Body of pancreas (tissue), 4 donors: ENCODE measurements at regions not wholly inside any gene's neighbourhood (a gene's known extent, or its start where the extent isn't known, plus 50 kb on each side); places are given as distances from the start of the nearest gene placed in this dataset.

Experiments
- CTCF ChIP-seq, 7 experiments: fragments of 450-650 bp in 4 of 7; fragments of 200-600 bp in 3 of 7; sonication (generic) in 3 of 7; IDR thresholded peaks; one replicate each; pipeline ENCODE4 v1.5.1; 2016 to 2019; ENCODE audit warnings: antibody characterized with exemption in 7 of 7
- POLR2A ChIP-seq, 3 donors: fragments of 450-650 bp; IDR thresholded peaks; one replicate each; pipeline ENCODE4 v1.6.1; 2016; ENCODE audit warnings: antibody characterized with exemption in 3 of 3, mild to moderate bottlenecking in 2 of 3

- TF ChIP-seq CTCF (IDR thresholded peaks at IDR 0.05) (no peak), POLR2A (IDR thresholded peaks at IDR 0.05) (no peak)
Measured at GRCh38 chr4:60133375-60133774, 1066.8 kb upstream of the ADGRL3 start.
